Astrocyte (in vitro differentiated cells and primary cell): ENCODE measurements at regions not wholly inside any gene's neighbourhood (a gene's known extent, or its start where the extent isn't known, plus 50 kb on each side); places are given as distances from the start of the nearest gene placed in this dataset.

Experiments used
- EZH2 ChIP-seq: IDR thresholded peaks from 2 replicates; pipeline ENCODE4 v1.6.1; 2012; ENCODE audit warnings: mild to moderate bottlenecking, low read length, inconsistent platforms; ENCODE audit not compliant: insufficient read depth
- TF ChIP-seq, protein P1 (sequence below): IDR thresholded peaks from 2 replicates; pipeline ENCODE4 v1.5.1; 2011; ENCODE audit warnings: low read depth, mild to moderate bottlenecking, inconsistent platforms, low read length, moderate library complexity; ENCODE audit not compliant: insufficient read depth

GRCh38 chr3:166810741-166811445 is 569.2 kb downstream of the ZBBX start:
- TF ChIP-seq, protein P1, sequence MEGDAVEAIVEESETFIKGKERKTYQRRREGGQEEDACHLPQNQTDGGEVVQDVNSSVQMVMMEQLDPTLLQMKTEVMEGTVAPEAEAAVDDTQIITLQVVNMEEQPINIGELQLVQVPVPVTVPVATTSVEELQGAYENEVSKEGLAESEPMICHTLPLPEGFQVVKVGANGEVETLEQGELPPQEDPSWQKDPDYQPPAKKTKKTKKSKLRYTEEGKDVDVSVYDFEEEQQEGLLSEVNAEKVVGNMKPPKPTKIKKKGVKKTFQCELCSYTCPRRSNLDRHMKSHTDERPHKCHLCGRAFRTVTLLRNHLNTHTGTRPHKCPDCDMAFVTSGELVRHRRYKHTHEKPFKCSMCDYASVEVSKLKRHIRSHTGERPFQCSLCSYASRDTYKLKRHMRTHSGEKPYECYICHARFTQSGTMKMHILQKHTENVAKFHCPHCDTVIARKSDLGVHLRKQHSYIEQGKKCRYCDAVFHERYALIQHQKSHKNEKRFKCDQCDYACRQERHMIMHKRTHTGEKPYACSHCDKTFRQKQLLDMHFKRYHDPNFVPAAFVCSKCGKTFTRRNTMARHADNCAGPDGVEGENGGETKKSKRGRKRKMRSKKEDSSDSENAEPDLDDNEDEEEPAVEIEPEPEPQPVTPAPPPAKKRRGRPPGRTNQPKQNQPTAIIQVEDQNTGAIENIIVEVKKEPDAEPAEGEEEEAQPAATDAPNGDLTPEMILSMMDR, result no peak
- no peak for TF ChIP-seq EZH2
